Non-pigmented ciliary epithelial cell (primary cell): ENCODE measurements at regions not wholly inside any gene's neighbourhood (a gene's known extent, or its start where the extent isn't known, plus 50 kb on each side); places are given as distances from the start of the nearest gene placed in this dataset.
"Not testable (repeated sequence)": the region's sequence is repeated elsewhere in the genome, so short reads cannot be mapped to it uniquely, and the experiment has no call there.

Experiments used
- DNase-seq: peaks from one replicate; pipeline ENCODE4 v3.0.0-alpha.2; 2010; ENCODE audit warnings: low read depth

- DNase-seq: not testable (repeated sequence)
These were observed 126.1 kb upstream of the PTBP2 start for GRCh38 chr1:96595530-96595929.

DNA sequence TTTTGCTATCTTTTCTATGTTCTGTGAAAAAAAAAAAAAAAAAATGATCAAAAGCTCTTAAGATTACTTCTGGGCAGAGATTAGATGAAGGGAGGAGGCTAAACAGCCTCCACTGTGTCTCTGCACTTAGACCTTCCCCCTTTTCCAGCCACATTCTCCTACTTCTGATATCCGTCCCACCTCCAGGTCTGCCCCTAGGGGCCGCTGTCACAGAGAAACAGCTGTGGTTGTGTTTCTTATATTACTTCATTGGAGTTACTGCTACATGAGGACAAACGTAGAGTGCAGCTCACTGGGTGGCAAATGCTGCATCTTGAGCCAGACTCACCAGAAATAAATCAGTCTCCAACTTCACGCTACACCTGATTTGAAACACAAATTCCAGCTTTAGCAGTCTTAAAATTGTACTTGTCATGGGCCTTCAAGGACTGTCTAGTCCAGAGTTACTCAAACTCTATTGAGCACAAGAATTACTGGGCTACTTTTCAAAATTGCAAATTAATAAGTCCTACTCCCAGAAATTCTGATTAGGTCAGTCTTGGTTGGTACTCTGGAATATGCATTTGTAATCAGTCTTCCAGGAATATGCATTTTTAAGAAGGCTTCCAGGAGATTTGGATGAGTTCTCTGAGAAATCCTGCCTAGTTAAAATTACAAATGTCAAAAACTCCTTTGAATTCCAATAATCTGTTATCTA, 125.2 kb upstream of the PTBP2 start:
- DNase-seq: no peak

DNA sequence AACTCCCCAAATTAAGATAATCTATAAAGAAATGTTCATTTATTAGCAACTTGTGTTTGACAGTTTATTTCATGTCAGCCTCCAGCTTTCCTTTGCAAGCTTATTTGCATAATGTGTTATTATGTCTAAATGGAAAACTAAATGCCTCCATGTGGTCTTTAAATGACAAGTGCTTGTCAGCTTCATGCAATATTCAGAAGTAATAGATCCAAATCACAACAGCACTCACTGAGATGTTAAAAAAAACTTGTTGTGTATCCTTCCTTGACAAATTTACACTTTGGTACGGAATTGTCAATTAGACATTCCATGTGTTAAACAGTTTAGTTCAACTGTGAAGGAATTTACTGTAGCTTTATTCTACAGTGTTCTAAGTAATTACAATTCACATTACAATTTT, 124.4 kb upstream of the PTBP2 start:
- DNase-seq: no peak

GRCh38 chr1:96598416-96599168, 123.0 kb upstream of the PTBP2 start:
- no peak for DNase-seq

DNA sequence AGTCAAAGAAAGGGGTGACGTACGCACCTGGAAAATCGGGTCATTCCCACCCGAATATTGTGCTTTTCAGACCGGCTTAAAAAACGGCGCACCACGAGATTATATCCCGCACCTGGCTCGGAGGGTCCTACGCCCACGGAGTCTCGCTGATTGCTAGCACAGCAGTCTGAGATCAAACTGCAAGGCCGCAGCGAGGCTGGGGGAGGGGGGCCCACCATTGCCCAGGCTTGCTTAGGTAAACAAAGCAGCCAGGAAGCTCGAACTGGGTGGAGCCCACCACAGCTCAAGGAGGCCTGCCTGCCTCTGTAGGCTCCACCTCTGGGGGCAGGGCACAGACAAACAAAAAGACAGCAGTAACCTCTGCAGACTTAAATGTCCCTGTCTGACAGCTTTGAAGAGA, 117.0 kb upstream of the PTBP2 start:
- DNase-seq: not testable (repeated sequence)

GRCh38 chr1:96617375-96617774, 104.2 kb upstream of the PTBP2 start:
- not testable (repeated sequence) for DNase-seq

GRCh38 chr1:96632045-96632664, 89.4 kb upstream of the PTBP2 start:
- DNase-seq: no peak

GRCh38 chr1:96633695-96634094, 87.9 kb upstream of the PTBP2 start:
- no peak for DNase-seq

GRCh38 chr1:96634883-96635282, 86.7 kb upstream of the PTBP2 start:
- no peak for DNase-seq

DNA sequence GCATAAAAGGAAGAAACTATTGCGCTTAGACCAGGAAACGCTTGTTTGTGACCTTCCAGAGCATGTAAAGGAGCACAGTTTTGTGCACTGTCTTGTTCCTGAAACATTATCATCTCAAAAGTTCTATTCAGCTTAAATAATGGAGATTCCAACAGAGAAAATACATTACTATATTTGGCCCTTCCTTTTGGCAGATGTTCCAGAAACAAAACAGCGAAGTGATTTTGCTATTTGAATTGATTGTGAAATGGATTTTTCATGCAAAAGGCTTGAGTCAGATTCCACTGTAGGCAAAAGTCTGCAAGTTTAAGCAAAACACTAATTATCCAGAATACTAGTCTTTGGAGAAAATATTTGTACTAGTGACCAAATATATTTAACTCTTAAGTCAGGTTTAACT, 80.3 kb upstream of the PTBP2 start:
- DNase-seq: no peak

GRCh38 chr1:96643519-96643918, 78.1 kb upstream of the PTBP2 start:
- DNase-seq: no peak

- no peak for DNase-seq
These were observed 72.3 kb upstream of the PTBP2 start for GRCh38 chr1:96649301-96649700.

- DNase-seq: no peak
These were observed 70.1 kb upstream of the PTBP2 start for GRCh38 chr1:96651517-96651916.

DNA sequence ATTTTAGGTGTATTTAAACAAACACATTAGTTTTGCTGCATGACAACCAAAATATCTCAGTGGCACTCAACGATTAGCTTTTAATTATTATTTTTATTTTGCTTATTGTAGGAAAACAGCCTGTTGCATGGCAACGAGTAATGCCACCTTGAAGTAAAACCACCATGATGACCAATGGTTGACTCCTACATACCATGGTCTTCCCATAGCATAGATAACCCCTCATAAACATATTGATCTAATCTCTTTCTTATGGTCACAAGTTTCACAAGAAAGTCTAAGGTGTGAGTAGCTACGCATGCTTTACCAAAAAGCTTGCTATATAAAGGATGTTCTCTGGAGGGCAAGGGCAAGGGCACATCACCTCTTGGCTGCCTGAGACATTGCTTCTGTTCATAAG, 61.5 kb upstream of the PTBP2 start:
- no peak for DNase-seq

- peak; percentile 42 for DNase-seq
These were observed 61.1 kb upstream of the PTBP2 start for GRCh38 chr1:96660503-96660902.
